K562 (cell line): ENCODE measurements at regions not wholly inside any gene's neighbourhood (a gene's known extent, or its start where the extent isn't known, plus 50 kb on each side); places are given as distances from the start of the nearest gene placed in this dataset.

Source experiments
- BMI1 ChIP-seq: fragments of 150-350 bp; IDR thresholded peaks from 2 replicates; pipeline ENCODE4 v1.6.1; 2014; ENCODE audit warnings: low read length
- KDM4B ChIP-seq, 2 experiments: fragments of 450-650 bp in 1 of 2; sonication (generic) in 1 of 2; IDR thresholded peaks; 2 replicates each; pipeline ENCODE4 v1.6.1; 2016 to 2017; ENCODE audit warnings: borderline replicate concordance in 2 of 2, antibody characterized with exemption in 1 of 2, low read depth in 1 of 2, mild to moderate bottlenecking in 1 of 2
- MTF1 ChIP-seq: fragments of 250-450 bp; sonication (Bioruptor Pico); IDR thresholded peaks from 2 replicates; pipeline ENCODE4 v1.9.0; 2021; ENCODE audit warnings: moderate library complexity, mild to moderate bottlenecking, inconsistent platforms, borderline replicate concordance
- POLR2A ChIP-seq: fragments of 450-650 bp; conservative IDR thresholded peaks from 2 replicates; pipeline ENCODE4 v1.6.1; 2016
- RAD51 ChIP-seq: fragments of 450-650 bp; IDR thresholded peaks from 2 replicates; pipeline ENCODE4 v1.7.1; 2016; ENCODE audit warnings: low read depth, mild to moderate bottlenecking, borderline replicate concordance
- RBBP5 ChIP-seq: fragments of 200-600 bp; sonication (generic); IDR thresholded peaks from 2 replicates; pipeline ENCODE4 v1.6.1; 2012; ENCODE audit warnings: borderline replicate concordance, mild to moderate bottlenecking, low read length, control low read depth, inconsistent platforms; ENCODE audit not compliant: insufficient read depth, poor library complexity, severe bottlenecking
- RBM15 ChIP-seq: fragments of 200-400 bp; formaldehyde crosslinking; IDR thresholded peaks from 2 replicates; pipeline ENCODE4 v1.6.1; 2018; ENCODE audit warnings: mild to moderate bottlenecking, low read length, moderate library complexity; ENCODE audit not compliant: insufficient read depth
- SPI1 ChIP-seq: IDR thresholded peaks from 2 replicates; pipeline ENCODE4 v1.6.1; 2011; ENCODE audit warnings: low read depth, low read length, control low read depth, borderline replicate concordance
- TARDBP ChIP-seq: fragments of 450-650 bp; IDR thresholded peaks from 2 replicates; pipeline ENCODE4 v1.6.1; 2016
- TRIM28 ChIP-seq: fragments of 450-650 bp; IDR thresholded peaks from 2 replicates; pipeline ENCODE4 v1.6.1; 2017
- ZKSCAN8 ChIP-seq: fragments of 200-800 bp; sonication (Bioruptor generic); IDR thresholded peaks from 2 replicates; pipeline ENCODE4 v1.6.1; 2016; ENCODE audit warnings: missing genetic modification characterization, missing compliant biosample characterization
- ZNF146 ChIP-seq: IDR thresholded peaks from one replicate; pipeline ENCODE4 v1.6.1; 2018; ENCODE audit warnings: missing compliant biosample characterization; ENCODE audit not compliant: unreplicated experiment
- ZNF24 ChIP-seq: fragments of 450-650 bp; IDR thresholded peaks from 2 replicates; pipeline ENCODE4 v1.6.1; 2016
- TF ChIP-seq, protein P1 (sequence below): sonication (generic); formaldehyde crosslinking; IDR thresholded peaks from 2 replicates; pipeline ENCODE4 v1.8.0; 2023; ENCODE audit warnings: mild to moderate bottlenecking, missing genetic modification reagents

DNA sequence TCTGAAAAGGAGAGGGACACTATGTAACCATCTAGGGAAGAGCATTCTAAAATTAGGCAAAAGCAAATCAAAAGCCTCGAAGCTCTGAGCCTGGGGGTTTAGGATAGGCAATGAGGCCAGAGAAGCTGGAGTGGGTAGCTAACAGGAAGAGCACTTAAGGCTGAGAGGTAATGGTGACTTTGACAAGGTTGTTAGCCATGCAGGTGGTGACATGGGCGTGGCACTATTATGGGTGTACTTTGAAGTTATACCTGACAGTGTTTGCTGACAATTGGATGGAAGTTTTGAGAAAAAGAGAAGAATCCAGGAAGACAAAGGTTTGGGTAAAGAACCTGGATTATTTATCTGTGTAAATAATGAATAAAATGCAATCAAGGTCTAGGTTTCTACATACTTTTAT is 383.0 kb upstream of the SEMA3C start:
- TF ChIP-seq ZNF24 = no peak
- no peak for TF ChIP-seq KDM4B (IDR thresholded peaks at IDR 0.05; ENCODE audit: borderline replicate concordance in 2 of 2, low read depth in 1 of 2)
- TF ChIP-seq POLR2A = no peak
- no peak for TF ChIP-seq ZNF146 (CRISPR knock-in tag)
- no peak for TF ChIP-seq RAD51
- no peak for TF ChIP-seq TARDBP
- TF ChIP-seq TRIM28 = no peak
- TF ChIP-seq RBBP5 = no peak
- no peak for TF ChIP-seq MTF1 (CRISPR knock-in tag)
- TF ChIP-seq BMI1 = no peak
- TF ChIP-seq SPI1 = no peak
- no peak for TF ChIP-seq ZKSCAN8 (CRISPR knock-in tag)
- TF ChIP-seq RBM15 = no peak
- TF ChIP-seq, protein P1, sequence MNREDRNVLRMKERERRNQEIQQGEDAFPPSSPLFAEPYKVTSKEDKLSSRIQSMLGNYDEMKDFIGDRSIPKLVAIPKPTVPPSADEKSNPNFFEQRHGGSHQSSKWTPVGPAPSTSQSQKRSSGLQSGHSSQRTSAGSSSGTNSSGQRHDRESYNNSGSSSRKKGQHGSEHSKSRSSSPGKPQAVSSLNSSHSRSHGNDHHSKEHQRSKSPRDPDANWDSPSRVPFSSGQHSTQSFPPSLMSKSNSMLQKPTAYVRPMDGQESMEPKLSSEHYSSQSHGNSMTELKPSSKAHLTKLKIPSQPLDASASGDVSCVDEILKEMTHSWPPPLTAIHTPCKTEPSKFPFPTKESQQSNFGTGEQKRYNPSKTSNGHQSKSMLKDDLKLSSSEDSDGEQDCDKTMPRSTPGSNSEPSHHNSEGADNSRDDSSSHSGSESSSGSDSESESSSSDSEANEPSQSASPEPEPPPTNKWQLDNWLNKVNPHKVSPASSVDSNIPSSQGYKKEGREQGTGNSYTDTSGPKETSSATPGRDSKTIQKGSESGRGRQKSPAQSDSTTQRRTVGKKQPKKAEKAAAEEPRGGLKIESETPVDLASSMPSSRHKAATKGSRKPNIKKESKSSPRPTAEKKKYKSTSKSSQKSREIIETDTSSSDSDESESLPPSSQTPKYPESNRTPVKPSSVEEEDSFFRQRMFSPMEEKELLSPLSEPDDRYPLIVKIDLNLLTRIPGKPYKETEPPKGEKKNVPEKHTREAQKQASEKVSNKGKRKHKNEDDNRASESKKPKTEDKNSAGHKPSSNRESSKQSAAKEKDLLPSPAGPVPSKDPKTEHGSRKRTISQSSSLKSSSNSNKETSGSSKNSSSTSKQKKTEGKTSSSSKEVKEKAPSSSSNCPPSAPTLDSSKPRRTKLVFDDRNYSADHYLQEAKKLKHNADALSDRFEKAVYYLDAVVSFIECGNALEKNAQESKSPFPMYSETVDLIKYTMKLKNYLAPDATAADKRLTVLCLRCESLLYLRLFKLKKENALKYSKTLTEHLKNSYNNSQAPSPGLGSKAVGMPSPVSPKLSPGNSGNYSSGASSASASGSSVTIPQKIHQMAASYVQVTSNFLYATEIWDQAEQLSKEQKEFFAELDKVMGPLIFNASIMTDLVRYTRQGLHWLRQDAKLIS (CRISPR knock-in tag) = no peak
